ENCODE measurements at regions not wholly inside any gene's neighbourhood (a gene's known extent, or its start where the extent isn't known, plus 50 kb on each side); places are given as distances from the start of the nearest gene placed in this dataset.

- Histone ChIP-seq H3K27me3 (replicated peaks in 1 of 4; ENCODE audit: control extremely low read depth in 1 of 4, control insufficient read depth in 3 of 4, insufficient read depth in 4 of 4, low read length in 3 of 4) (peaks cover 0 to 2% (median 0%) of the 10 kb centered on the region in 4 experiments), H3K9me3 (ENCODE audit: control extremely low read depth in 1 of 3, control insufficient read depth in 2 of 3, insufficient read depth in 1 of 3, low read length in 2 of 3) (no peaks in the 10 kb centered on the region), H3K4me2 (replicated peaks; ENCODE audit: low read depth, low read length, poor library complexity, severe bottlenecking) (no peak overlapping the region), H3K79me2 (ENCODE audit: control insufficient read depth, insufficient read depth, low read length) (no peaks in the 10 kb centered on the region), H3K27ac (ENCODE audit: low read length in 2 of 2) (no peak overlapping the region), H3K4me1 (ENCODE audit: control insufficient read depth in 2 of 2, insufficient read depth in 2 of 2, low read length in 2 of 2) (no peaks in the 10 kb centered on the region), H4K20me1 (ENCODE audit: control insufficient read depth, insufficient read depth, low read length, poor library complexity, severe bottlenecking) (no peaks in the 10 kb centered on the region), H2AFZ (ENCODE audit: insufficient read depth, low read depth, low read length, poor library complexity, severe bottlenecking) (no peak overlapping the region), H3K4me3 (ENCODE audit: control extremely low read depth in 1 of 5, extremely low read depth in 1 of 5, insufficient read depth in 1 of 5, low read depth in 2 of 5, low read length in 4 of 5) (no peak overlapping the region), H3K9ac (ENCODE audit: low read length) (no peak overlapping the region), H3K36me3 (replicated peaks in 1 of 2; ENCODE audit: control extremely low read depth in 1 of 2, control insufficient read depth in 1 of 2, extremely low read depth in 1 of 2, insufficient read depth in 2 of 2, low read length in 1 of 2) (no peaks in the 10 kb centered on the region)
- 80% methylated on average over 4 of the region's 4 CpGs for WGBS (ENCODE audit: insufficient coverage)
- TF ChIP-seq CTCF (IDR thresholded peaks at IDR 0.05) (no peak), EZH2 (IDR thresholded peaks at IDR 0.05; ENCODE audit: borderline replicate concordance, insufficient read depth, low read depth, low read length, poor library complexity, severe bottlenecking) (no peak)
- no peak for DNase-seq
- Mint-ChIP-seq H3K27me3 (peaks cover 4% of the 10 kb centered on the region), H3K27ac (no peak overlapping the region), H3K9me3 (ENCODE audit: insufficient read depth) (no peaks in the 10 kb centered on the region), H3K4me1 (no peaks in the 10 kb centered on the region), H3K4me3 (no peak overlapping the region)
- ChIA-PET POLR2A (no interaction called here), CTCF (no interaction called here)
- no peak for ATAC-seq (ENCODE audit: low read depth)
- intact Hi-C loops (cut with micrococcal nuclease) = no loop called here
Observed at GRCh38 chr2:217108575-217109027, 248.7 kb upstream of the TNP1 start.

GRCh38 chr2:217108086-217108485 lies 248.2 kb upstream of the TNP1 start:
- TF ChIP-seq EZH2 (IDR thresholded peaks at IDR 0.05; ENCODE audit: borderline replicate concordance, insufficient read depth, low read depth, low read length, poor library complexity, severe bottlenecking) (no peak), CTCF (IDR thresholded peaks at IDR 0.05) (no peak)
- no peaks in the 10 kb centered on the region for H3K79me2 ChIP-seq (ENCODE audit: control insufficient read depth, insufficient read depth, low read length)
- POLR2A ChIA-PET = no interaction called here
- H3K4me1 ChIP-seq (ENCODE audit: control insufficient read depth in 2 of 2, insufficient read depth in 2 of 2, low read length in 2 of 2) = no peaks in the 10 kb centered on the region
- no peak overlapping the region for H3K4me3 Mint-ChIP-seq
- no peaks in the 10 kb centered on the region for H3K4me1 Mint-ChIP-seq
- peaks cover 4% of the 10 kb centered on the region for H3K27me3 Mint-ChIP-seq
- CTCF ChIA-PET = no interaction called here
- H3K4me3 ChIP-seq (ENCODE audit: control extremely low read depth in 1 of 5, extremely low read depth in 1 of 5, insufficient read depth in 1 of 5, low read depth in 2 of 5, low read length in 4 of 5) = no peak overlapping the region
- H3K9me3 Mint-ChIP-seq (ENCODE audit: insufficient read depth) = no peaks in the 10 kb centered on the region
- H4K20me1 ChIP-seq (ENCODE audit: control insufficient read depth, insufficient read depth, low read length, poor library complexity, severe bottlenecking) = no peaks in the 10 kb centered on the region
- no peaks in the 10 kb centered on the region for H3K9me3 ChIP-seq (ENCODE audit: control extremely low read depth in 1 of 3, control insufficient read depth in 2 of 3, insufficient read depth in 1 of 3, low read length in 2 of 3)
- peaks cover 0 to 2% (median 0%) of the 10 kb centered on the region in 4 experiments for H3K27me3 ChIP-seq (replicated peaks in 1 of 4; ENCODE audit: control extremely low read depth in 1 of 4, control insufficient read depth in 3 of 4, insufficient read depth in 4 of 4, low read length in 3 of 4)
- H3K27ac ChIP-seq (ENCODE audit: low read length in 2 of 2) = no peak overlapping the region
- H2AFZ ChIP-seq (ENCODE audit: insufficient read depth, low read depth, low read length, poor library complexity, severe bottlenecking) = no peak overlapping the region
- H3K27ac Mint-ChIP-seq = no peak overlapping the region
- ATAC-seq (ENCODE audit: low read depth) (no peak), DNase-seq (no peak)
- no peaks in the 10 kb centered on the region for H3K36me3 ChIP-seq (replicated peaks in 1 of 2; ENCODE audit: control extremely low read depth in 1 of 2, control insufficient read depth in 1 of 2, extremely low read depth in 1 of 2, insufficient read depth in 2 of 2, low read length in 1 of 2)
- H3K4me2 ChIP-seq (replicated peaks; ENCODE audit: low read depth, low read length, poor library complexity, severe bottlenecking) = no peak overlapping the region
- intact Hi-C loops (cut with micrococcal nuclease) = no loop called here
- no peak overlapping the region for H3K9ac ChIP-seq (ENCODE audit: low read length)
